BE2C (cell line): ENCODE measurements at regions not wholly inside any gene's neighbourhood (a gene's known extent, or its start where the extent isn't known, plus 50 kb on each side); places are given as distances from the start of the nearest gene placed in this dataset.
"Not testable (repeated sequence)": the region's sequence is repeated elsewhere in the genome, so short reads cannot be mapped to it uniquely, and the experiment has no call there.

ENCODE experiments used
- DNase-seq: peaks from one replicate; pipeline ENCODE4 v3.0.0-alpha.2; 2020
- H3K27me3 ChIP-seq: fragments of 250-450 bp; sonication (Bioruptor Pico); 2 replicates; pipeline ENCODE4 v1.5.1; 2020; ENCODE audit warnings: mild to moderate bottlenecking
- H3K36me3 ChIP-seq: fragments of 250-450 bp; sonication (Bioruptor Pico); 2 replicates; pipeline ENCODE4 v1.5.1; 2020; ENCODE audit warnings: mild to moderate bottlenecking
- H3K4me1 ChIP-seq: fragments of 250-450 bp; sonication (Bioruptor Pico); 2 replicates; pipeline ENCODE4 v1.5.1; 2020
- H3K4me3 ChIP-seq: 2 replicates; pipeline ENCODE4 v1.5.1; 2011; ENCODE audit warnings: low read depth, low read length
- H3K9me3 ChIP-seq: fragments of 250-450 bp; sonication (Bioruptor Pico); 2 replicates; pipeline ENCODE4 v1.5.1; 2020
- CTCF ChIP-seq: IDR thresholded peaks from 2 replicates; pipeline ENCODE4 v1.5.1; 2012; ENCODE audit warnings: mild to moderate bottlenecking, low read depth, low read length

DNA sequence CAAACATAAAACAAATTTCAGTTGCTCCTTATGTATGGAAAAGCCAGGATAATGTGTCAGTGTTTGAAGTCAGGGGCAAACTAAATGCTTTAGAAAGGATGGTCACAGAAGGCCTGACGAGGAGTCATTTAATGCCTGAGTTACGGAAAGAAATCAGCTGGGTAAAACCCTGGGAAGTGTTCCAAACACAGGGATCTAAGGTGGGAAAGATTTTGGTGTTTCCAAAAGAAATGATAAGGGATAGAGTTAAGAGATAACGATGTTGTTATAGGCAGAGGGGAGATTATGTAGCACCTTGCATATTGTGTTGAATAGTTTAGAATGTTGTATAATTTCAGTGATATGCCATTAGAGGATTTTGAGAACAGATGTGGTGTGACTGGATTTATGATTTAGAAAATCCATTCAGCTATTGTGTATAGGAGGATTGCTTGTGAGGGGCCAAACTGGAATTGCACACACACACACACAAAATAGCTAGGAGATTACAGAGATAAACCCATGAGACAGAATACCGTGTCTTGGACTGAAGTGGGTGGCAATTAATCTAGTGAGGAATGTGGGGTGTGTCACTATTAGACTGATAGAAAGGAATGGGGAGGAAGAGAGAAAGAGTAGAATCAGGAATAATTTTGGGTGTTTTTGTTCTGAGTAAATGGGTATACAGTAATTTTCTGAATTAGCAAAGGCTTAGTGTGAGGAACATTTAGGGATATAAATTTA lies 274.2 kb upstream of the DAB2 start:
- no peak overlapping the region for H3K4me3 ChIP-seq
- H3K36me3 ChIP-seq: no peaks in the 10 kb centered on the region
- no peak for DNase-seq
- no peaks in the 10 kb centered on the region for H3K27me3 ChIP-seq
- H3K4me1 ChIP-seq: no peaks in the 10 kb centered on the region
- no peaks in the 10 kb centered on the region for H3K9me3 ChIP-seq
- TF ChIP-seq CTCF: no peak

- TF ChIP-seq CTCF: no peak
- Histone ChIP-seq H3K36me3 (no peaks in the 10 kb centered on the region), H3K4me3 (no peak overlapping the region), H3K9me3 (no peaks in the 10 kb centered on the region), H3K27me3 (no peaks in the 10 kb centered on the region), H3K4me1 (no peaks in the 10 kb centered on the region)
- DNase-seq: no peak
Measured at GRCh38 chr5:39697881-39698280, 273.1 kb upstream of the DAB2 start.

- H3K4me1 ChIP-seq: no peaks in the 10 kb centered on the region
- H3K9me3 ChIP-seq: no peaks in the 10 kb centered on the region; the same call in 1 of the 2 replicates
- no peaks in the 10 kb centered on the region for H3K36me3 ChIP-seq
- no peak overlapping the region for H3K4me3 ChIP-seq
- DNase-seq: no peak
- no peaks in the 10 kb centered on the region for H3K27me3 ChIP-seq
- no peak for TF ChIP-seq CTCF
Measured at GRCh38 chr5:39696672-39697398, 272.1 kb upstream of the DAB2 start.

DNA sequence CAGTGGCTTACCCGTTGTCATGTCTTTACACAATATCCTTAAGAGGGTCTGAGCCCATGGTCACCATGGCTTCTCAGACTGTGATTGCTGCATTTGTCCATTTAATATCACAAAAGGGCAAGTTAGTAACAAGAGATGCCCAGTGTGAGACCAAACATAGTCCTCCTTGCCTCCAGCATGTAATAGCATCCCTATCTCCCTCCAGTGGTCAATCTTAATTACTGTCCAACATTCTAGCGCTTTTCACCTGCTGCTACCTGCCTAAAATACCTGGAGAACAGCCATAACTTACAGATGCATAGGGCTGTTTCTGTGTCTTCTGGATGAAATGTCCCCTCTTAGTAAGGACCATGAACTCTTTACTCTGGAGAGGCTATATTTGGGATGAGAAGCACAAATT lies 267.2 kb upstream of the DAB2 start:
- Histone ChIP-seq H3K9me3 (peaks cover 2% of the 10 kb centered on the region; the same call in 1 of the 2 replicates), H3K36me3 (no peaks in the 10 kb centered on the region), H3K27me3 (no peaks in the 10 kb centered on the region), H3K4me1 (no peaks in the 10 kb centered on the region), H3K4me3 (no peak overlapping the region)
- DNase-seq: no peak
- TF ChIP-seq CTCF: no peak

GRCh38 chr5:39691136-39691535 lies 266.4 kb upstream of the DAB2 start:
- no peak for TF ChIP-seq CTCF
- no peak overlapping the region for H3K4me3 ChIP-seq
- no peaks in the 10 kb centered on the region for H3K27me3 ChIP-seq
- no peak for DNase-seq
- H3K36me3 ChIP-seq: no peaks in the 10 kb centered on the region
- peaks cover 2% of the 10 kb centered on the region; the same call in 1 of the 2 replicates for H3K9me3 ChIP-seq
- H3K4me1 ChIP-seq: no peaks in the 10 kb centered on the region

GRCh38 chr5:39689919-39690318 lies 265.1 kb upstream of the DAB2 start:
- H3K9me3 ChIP-seq: peaks cover 2% of the 10 kb centered on the region; the same call in 1 of the 2 replicates
- H3K36me3 ChIP-seq: no peaks in the 10 kb centered on the region
- no peak for DNase-seq
- no peak overlapping the region for H3K4me3 ChIP-seq
- no peak for TF ChIP-seq CTCF
- no peaks in the 10 kb centered on the region for H3K4me1 ChIP-seq
- no peaks in the 10 kb centered on the region for H3K27me3 ChIP-seq

GRCh38 chr5:39687924-39688323 lies 263.1 kb upstream of the DAB2 start:
- H3K9me3 ChIP-seq, H3K36me3 ChIP-seq, H3K4me3 ChIP-seq, H3K27me3 ChIP-seq, DNase-seq, H3K4me1 ChIP-seq: not testable (repeated sequence)
